ENCODE measurements at regions not wholly inside any gene's neighbourhood (a gene's known extent, or its start where the extent isn't known, plus 50 kb on each side); places are given as distances from the start of the nearest gene placed in this dataset.

DNA sequence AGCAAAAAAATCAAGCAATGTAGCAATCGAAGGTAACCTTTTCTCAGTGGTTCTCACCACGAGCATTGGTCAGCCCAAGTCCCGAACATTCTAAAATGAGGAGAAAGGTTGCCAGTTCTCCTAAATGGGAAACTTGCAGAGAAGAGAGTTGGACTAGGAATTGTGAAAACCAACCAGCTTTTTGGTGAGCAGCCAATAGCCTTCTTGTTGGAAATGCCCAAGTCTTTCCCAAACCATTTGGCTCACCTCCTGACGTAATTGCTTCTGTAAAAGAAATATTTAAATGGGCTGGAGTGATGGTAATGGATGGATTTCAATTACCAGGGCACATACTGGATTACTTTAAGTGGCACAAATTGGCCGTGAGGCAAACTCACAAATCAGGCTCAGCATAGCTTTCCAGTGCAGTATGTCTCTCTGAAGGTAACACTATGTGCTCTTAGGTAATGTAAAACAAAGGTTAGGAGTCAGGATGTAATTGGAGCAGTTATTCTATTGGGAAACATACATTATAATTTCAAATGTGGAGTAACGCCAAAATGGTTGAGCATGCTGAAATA is 423.2 kb downstream of the KLF5 start:
- TF ChIP-seq, protein P1, sequence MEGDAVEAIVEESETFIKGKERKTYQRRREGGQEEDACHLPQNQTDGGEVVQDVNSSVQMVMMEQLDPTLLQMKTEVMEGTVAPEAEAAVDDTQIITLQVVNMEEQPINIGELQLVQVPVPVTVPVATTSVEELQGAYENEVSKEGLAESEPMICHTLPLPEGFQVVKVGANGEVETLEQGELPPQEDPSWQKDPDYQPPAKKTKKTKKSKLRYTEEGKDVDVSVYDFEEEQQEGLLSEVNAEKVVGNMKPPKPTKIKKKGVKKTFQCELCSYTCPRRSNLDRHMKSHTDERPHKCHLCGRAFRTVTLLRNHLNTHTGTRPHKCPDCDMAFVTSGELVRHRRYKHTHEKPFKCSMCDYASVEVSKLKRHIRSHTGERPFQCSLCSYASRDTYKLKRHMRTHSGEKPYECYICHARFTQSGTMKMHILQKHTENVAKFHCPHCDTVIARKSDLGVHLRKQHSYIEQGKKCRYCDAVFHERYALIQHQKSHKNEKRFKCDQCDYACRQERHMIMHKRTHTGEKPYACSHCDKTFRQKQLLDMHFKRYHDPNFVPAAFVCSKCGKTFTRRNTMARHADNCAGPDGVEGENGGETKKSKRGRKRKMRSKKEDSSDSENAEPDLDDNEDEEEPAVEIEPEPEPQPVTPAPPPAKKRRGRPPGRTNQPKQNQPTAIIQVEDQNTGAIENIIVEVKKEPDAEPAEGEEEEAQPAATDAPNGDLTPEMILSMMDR (IDR thresholded peaks at IDR 0.05): no peak
- no peak for TF ChIP-seq EP300 (IDR thresholded peaks at IDR 0.05)

Data from ovary (tissue), 3 donors.